Karpas-422 (cell line): ENCODE measurements at regions not wholly inside any gene's neighbourhood (a gene's known extent, or its start where the extent isn't known, plus 50 kb on each side); places are given as distances from the start of the nearest gene placed in this dataset.

Experiments used
- DNase-seq: peaks from one replicate; pipeline ENCODE4 v3.0.0-alpha.2; 2015
- H2AFZ ChIP-seq: fragments of 200-600 bp; sonication (generic); 2 replicates; pipeline ENCODE4 v1.6.1; 2014; ENCODE audit warnings: antibody characterized with exemption, low read length, mixed read lengths
- H3K27ac ChIP-seq: fragments of 200-600 bp; sonication (generic); 2 replicates; pipeline ENCODE4 v1.5.1; 2014; ENCODE audit warnings: mild to moderate bottlenecking, low read length, moderate library complexity
- H3K27me3 ChIP-seq: fragments of 200-600 bp; sonication (generic); 2 replicates; pipeline ENCODE4 v1.6.1; 2014; ENCODE audit warnings: low read length, mixed read lengths
- H3K36me3 ChIP-seq: fragments of 200-600 bp; sonication (generic); 2 replicates; pipeline ENCODE4 v1.6.1; 2014; ENCODE audit warnings: low read length, mixed read lengths; ENCODE audit not compliant: insufficient read depth
- H3K4me1 ChIP-seq: fragments of 200-600 bp; sonication (generic); 2 replicates; pipeline ENCODE4 v1.6.1; 2014; ENCODE audit warnings: mild to moderate bottlenecking, low read length, mixed read lengths
- H3K4me2 ChIP-seq: fragments of 200-600 bp; sonication (generic); 2 replicates; pipeline ENCODE4 v1.6.1; 2014; ENCODE audit warnings: low read length, low read depth, mild to moderate bottlenecking; ENCODE audit not compliant: poor library complexity, severe bottlenecking
- H3K4me3 ChIP-seq: fragments of 200-600 bp; sonication (generic); 2 replicates; pipeline ENCODE4 v1.5.1; 2014; ENCODE audit warnings: mild to moderate bottlenecking, antibody characterized with exemption, low read length, mixed read lengths
- H3K79me2 ChIP-seq: fragments of 200-600 bp; sonication (generic); 2 replicates; pipeline ENCODE4 v1.6.1; 2014; ENCODE audit warnings: mild to moderate bottlenecking, low read length, mixed read lengths
- H3K9ac ChIP-seq: fragments of 200-600 bp; sonication (generic); 2 replicates; pipeline ENCODE4 v1.6.0; 2014; ENCODE audit warnings: low read length
- H3K9me2 ChIP-seq: fragments of 200-600 bp; sonication (generic), shearing (Covaris generic); replicated peaks from 2 replicates; pipeline ENCODE4 v1.6.0; 2014; ENCODE audit warnings: mild to moderate bottlenecking, low read length, moderate library complexity; ENCODE audit not compliant: insufficient read depth
- H3K9me3 ChIP-seq: fragments of 300-700, 200-600 bp; sonication (generic); 2 replicates; pipeline ENCODE4 v1.6.1; 2014; ENCODE audit warnings: low read length, mixed read lengths
- H4K20me1 ChIP-seq: fragments of 200-600 bp; sonication (generic); 2 replicates; pipeline ENCODE4 v1.6.1; 2014; ENCODE audit warnings: mild to moderate bottlenecking, antibody characterized with exemption, low read length, low read depth; ENCODE audit not compliant: insufficient read depth

- Histone ChIP-seq H3K9me3 (peaks cover 15% of the 10 kb centered on the region), H3K27me3 (no peaks in the 10 kb centered on the region), H3K36me3 (no peaks in the 10 kb centered on the region), H2AFZ (no peak overlapping the region), H3K79me2 (no peaks in the 10 kb centered on the region), H3K9me2 (no peaks in the 10 kb centered on the region), H3K27ac (no peak overlapping the region), H3K4me2 (no peak overlapping the region), H3K9ac (no peak overlapping the region), H3K4me1 (no peaks in the 10 kb centered on the region), H3K4me3 (no peak overlapping the region), H4K20me1 (no peaks in the 10 kb centered on the region)
- no peak for DNase-seq
Measured at GRCh38 chr18:28469946-28470345, 293.0 kb upstream of the CDH2 start.

GRCh38 chr18:28468901-28469300, 292.0 kb upstream of the CDH2 start:
- Histone ChIP-seq H3K4me1 (no peaks in the 10 kb centered on the region), H3K9me2 (no peaks in the 10 kb centered on the region), H3K79me2 (no peaks in the 10 kb centered on the region), H3K4me2 (no peak overlapping the region), H3K4me3 (no peak overlapping the region), H3K9ac (no peak overlapping the region), H2AFZ (no peak overlapping the region), H3K36me3 (no peaks in the 10 kb centered on the region), H4K20me1 (no peaks in the 10 kb centered on the region), H3K27me3 (no peaks in the 10 kb centered on the region), H3K27ac (no peak overlapping the region), H3K9me3 (peaks cover 15% of the 10 kb centered on the region)
- DNase-seq, result no peak

GRCh38 chr18:28466204-28466603, 289.3 kb upstream of the CDH2 start:
- Histone ChIP-seq H3K4me1 (no peaks in the 10 kb centered on the region), H2AFZ (no peak overlapping the region), H3K4me3 (no peak overlapping the region), H3K4me2 (no peak overlapping the region), H3K9me3 (peaks cover 20% of the 10 kb centered on the region), H3K27me3 (no peaks in the 10 kb centered on the region), H3K27ac (no peak overlapping the region), H4K20me1 (no peaks in the 10 kb centered on the region), H3K9me2 (no peaks in the 10 kb centered on the region), H3K36me3 (no peaks in the 10 kb centered on the region), H3K79me2 (no peaks in the 10 kb centered on the region), H3K9ac (no peak overlapping the region)
- DNase-seq, result no peak

GRCh38 chr18:28459587-28459986, 282.7 kb upstream of the CDH2 start:
- H3K9ac ChIP-seq, result no peak overlapping the region
- H3K27me3 ChIP-seq, result no peaks in the 10 kb centered on the region
- no peaks in the 10 kb centered on the region for H3K9me2 ChIP-seq
- H3K36me3 ChIP-seq, result no peaks in the 10 kb centered on the region
- no peaks in the 10 kb centered on the region for H3K4me1 ChIP-seq
- DNase-seq, result no peak
- H3K9me3 ChIP-seq, result peaks cover 26% of the 10 kb centered on the region
- no peak overlapping the region for H3K27ac ChIP-seq
- no peaks in the 10 kb centered on the region for H4K20me1 ChIP-seq
- no peak overlapping the region for H2AFZ ChIP-seq
- no peak overlapping the region for H3K4me3 ChIP-seq
- H3K79me2 ChIP-seq, result no peaks in the 10 kb centered on the region
- no peak overlapping the region for H3K4me2 ChIP-seq

- Histone ChIP-seq H3K27me3 (no peaks in the 10 kb centered on the region), H3K9ac (no peak overlapping the region), H3K4me2 (no peak overlapping the region), H3K27ac (no peak overlapping the region), H4K20me1 (no peaks in the 10 kb centered on the region), H3K79me2 (no peaks in the 10 kb centered on the region), H3K4me3 (no peak overlapping the region), H3K4me1 (no peaks in the 10 kb centered on the region), H2AFZ (no peak overlapping the region), H3K9me2 (no peaks in the 10 kb centered on the region), H3K36me3 (no peaks in the 10 kb centered on the region), H3K9me3 (peaks cover 29% of the 10 kb centered on the region)
- DNase-seq, result no peak
Measured at GRCh38 chr18:28458751-28459150, 281.8 kb upstream of the CDH2 start.

GRCh38 chr18:28457784-28458183, 280.9 kb upstream of the CDH2 start:
- H3K27ac ChIP-seq, result no peak overlapping the region
- no peak overlapping the region for H3K9ac ChIP-seq
- H3K36me3 ChIP-seq, result no peaks in the 10 kb centered on the region
- H3K27me3 ChIP-seq, result no peaks in the 10 kb centered on the region
- no peaks in the 10 kb centered on the region for H3K4me1 ChIP-seq
- no peaks in the 10 kb centered on the region for H4K20me1 ChIP-seq
- H3K79me2 ChIP-seq, result no peaks in the 10 kb centered on the region
- peaks cover 20% of the 10 kb centered on the region for H3K9me3 ChIP-seq
- H3K4me3 ChIP-seq, result no peak overlapping the region
- no peak overlapping the region for H2AFZ ChIP-seq
- no peaks in the 10 kb centered on the region for H3K9me2 ChIP-seq
- DNase-seq, result no peak
- H3K4me2 ChIP-seq, result no peak overlapping the region

- Histone ChIP-seq H3K9ac (no peak overlapping the region), H3K4me1 (no peaks in the 10 kb centered on the region), H4K20me1 (no peaks in the 10 kb centered on the region), H3K79me2 (no peaks in the 10 kb centered on the region), H3K9me2 (no peaks in the 10 kb centered on the region), H3K4me2 (no peak overlapping the region), H3K4me3 (no peak overlapping the region), H3K36me3 (no peaks in the 10 kb centered on the region), H2AFZ (no peak overlapping the region), H3K27ac (no peak overlapping the region), H3K27me3 (no peaks in the 10 kb centered on the region), H3K9me3 (peaks cover 19% of the 10 kb centered on the region)
- no peak for DNase-seq
Measured at GRCh38 chr18:28455971-28456370, 279.0 kb upstream of the CDH2 start.

GRCh38 chr18:28439870-28440269, 262.9 kb upstream of the CDH2 start:
- peaks cover 29% of the 10 kb centered on the region for H3K9me3 ChIP-seq
- no peaks in the 10 kb centered on the region for H3K9me2 ChIP-seq
- no peaks in the 10 kb centered on the region for H3K4me1 ChIP-seq
- no peaks in the 10 kb centered on the region for H3K79me2 ChIP-seq
- DNase-seq, result no peak
- no peaks in the 10 kb centered on the region for H3K36me3 ChIP-seq
- no peak overlapping the region for H3K4me2 ChIP-seq
- no peaks in the 10 kb centered on the region for H4K20me1 ChIP-seq
- H3K4me3 ChIP-seq, result no peak overlapping the region
- H3K27me3 ChIP-seq, result no peaks in the 10 kb centered on the region
- H2AFZ ChIP-seq, result no peak overlapping the region
- no peak overlapping the region for H3K9ac ChIP-seq
- H3K27ac ChIP-seq, result no peak overlapping the region

GRCh38 chr18:28438381-28438780, 261.5 kb upstream of the CDH2 start:
- Histone ChIP-seq H3K79me2 (no peaks in the 10 kb centered on the region), H2AFZ (no peak overlapping the region), H3K9ac (no peak overlapping the region), H3K4me3 (no peak overlapping the region), H4K20me1 (no peaks in the 10 kb centered on the region), H3K9me2 (no peaks in the 10 kb centered on the region), H3K9me3 (peaks cover 39% of the 10 kb centered on the region), H3K27ac (no peak overlapping the region), H3K4me2 (no peak overlapping the region), H3K4me1 (no peaks in the 10 kb centered on the region), H3K36me3 (no peaks in the 10 kb centered on the region), H3K27me3 (no peaks in the 10 kb centered on the region)
- DNase-seq, result no peak
